Mesenchymal stem cell (in vitro differentiated cells and primary cell): ENCODE measurements at regions not wholly inside any gene's neighbourhood (a gene's known extent, or its start where the extent isn't known, plus 50 kb on each side); places are given as distances from the start of the nearest gene placed in this dataset.
A peak's percentile ranks its signal among the peaks of the same experiment; 100 is the strongest.

ENCODE experiments used
- DNase-seq: peaks from one replicate; pipeline ENCODE4 v3.0.0-alpha.2; 2013
- H2AFZ ChIP-seq: one replicate; pipeline ENCODE4 v1.6.1; 2013; ENCODE audit warnings: low read depth, mild to moderate bottlenecking, control low read depth, inconsistent platforms, low read length, moderate library complexity
- H2AK5ac ChIP-seq: 2 replicates; pipeline ENCODE4 v1.6.1; 2013; ENCODE audit warnings: low read length, moderate library complexity, mild to moderate bottlenecking, inconsistent platforms; ENCODE audit not compliant: severe bottlenecking
- H2BK120ac ChIP-seq: one replicate; pipeline ENCODE4 v1.6.1; 2013; ENCODE audit warnings: low read depth, mild to moderate bottlenecking, inconsistent platforms, low read length, moderate library complexity
- H2BK12ac ChIP-seq, 2 experiments: one replicate each; pipeline ENCODE4 v1.6.1; 2013; ENCODE audit warnings: inconsistent platforms in 2 of 2, low read length in 2 of 2, mild to moderate bottlenecking in 2 of 2, moderate library complexity in 2 of 2, control low read depth in 1 of 2
- H2BK15ac ChIP-seq: one replicate; pipeline ENCODE4 v1.6.1; 2013; ENCODE audit warnings: mild to moderate bottlenecking, low read depth, inconsistent platforms; ENCODE audit not compliant: poor library complexity, severe bottlenecking
- H2BK5ac ChIP-seq: 2 replicates; pipeline ENCODE4 v1.6.1; 2013; ENCODE audit warnings: low read depth, mild to moderate bottlenecking, low read length, control low read depth, inconsistent platforms; ENCODE audit not compliant: poor library complexity, severe bottlenecking
- H3K14ac ChIP-seq, 2 experiments: one replicate each; pipeline ENCODE4 v1.6.1; 2013; ENCODE audit warnings: inconsistent platforms in 2 of 2, low read length in 2 of 2, control low read depth in 1 of 2, mild to moderate bottlenecking in 1 of 2, moderate library complexity in 1 of 2
- H3K18ac ChIP-seq, 2 experiments: one replicate each; pipeline ENCODE4 v1.6.1; 2013; ENCODE audit warnings: inconsistent platforms in 2 of 2, low read length in 2 of 2, control low read depth in 1 of 2, low read depth in 1 of 2, mild to moderate bottlenecking in 1 of 2
- H3K23ac ChIP-seq, 2 experiments: one replicate each; pipeline ENCODE4 v1.6.1; 2013; ENCODE audit warnings: inconsistent platforms in 2 of 2, low read length in 2 of 2, mild to moderate bottlenecking in 2 of 2, moderate library complexity in 2 of 2, control low read depth in 1 of 2
- H3K27ac ChIP-seq: 2 replicates; pipeline ENCODE4 v1.5.1; 2013; ENCODE audit warnings: mild to moderate bottlenecking, moderate library complexity, low read length, control low read depth, inconsistent platforms; ENCODE audit not compliant: poor library complexity, severe bottlenecking
- H3K27me3 ChIP-seq, 2 experiments: 2 replicates each; pipeline versions ENCODE4 v1.6.1 to v1.7.0; 2013; ENCODE audit warnings: low read length in 2 of 2, mild to moderate bottlenecking in 2 of 2, moderate library complexity in 2 of 2, control low read depth in 1 of 2, inconsistent platforms in 1 of 2; ENCODE audit not compliant: control insufficient read depth in 1 of 2, insufficient read depth in 1 of 2
- H3K36me3 ChIP-seq, 2 experiments: 2 replicates each; pipeline versions ENCODE4 v1.6.1 to v1.7.0; 2013; ENCODE audit warnings: low read length in 2 of 2, control low read depth in 1 of 2, inconsistent platforms in 1 of 2, low read depth in 1 of 2, mild to moderate bottlenecking in 1 of 2; ENCODE audit not compliant: insufficient read depth in 2 of 2, control insufficient read depth in 1 of 2
- H3K4ac ChIP-seq, 2 experiments: one replicate each; pipeline ENCODE4 v1.6.1; 2013; ENCODE audit warnings: inconsistent platforms in 2 of 2, low read length in 2 of 2, mild to moderate bottlenecking in 2 of 2, moderate library complexity in 2 of 2, control low read depth in 1 of 2, low read depth in 1 of 2
- H3K4me1 ChIP-seq: 2 replicates; pipeline ENCODE4 v1.6.1; 2013; ENCODE audit warnings: low read depth, low read length, control low read depth; ENCODE audit not compliant: control insufficient read depth, insufficient read depth
- H3K4me2 ChIP-seq: 2 replicates; pipeline ENCODE4 v1.6.1; 2013; ENCODE audit warnings: low read length, mild to moderate bottlenecking, inconsistent platforms; ENCODE audit not compliant: poor library complexity, severe bottlenecking
- H3K4me3 ChIP-seq, 2 experiments: 2 replicates each; pipeline versions ENCODE4 v1.5.1 to v1.7.0; 2013; ENCODE audit warnings: low read length in 2 of 2, mild to moderate bottlenecking in 2 of 2, control low read depth in 1 of 2, low read depth in 1 of 2; ENCODE audit not compliant: insufficient read depth in 1 of 2
- H3K79me1 ChIP-seq: replicated peaks from 2 replicates; pipeline ENCODE4 v1.6.1; 2013; ENCODE audit warnings: mild to moderate bottlenecking, control low read depth, low read length, inconsistent platforms; ENCODE audit not compliant: poor library complexity, severe bottlenecking
- H3K9ac ChIP-seq: 2 replicates; pipeline ENCODE4 v1.7.0; 2013; ENCODE audit warnings: mild to moderate bottlenecking, low read length, moderate library complexity
- H3K9me3 ChIP-seq: 2 replicates; pipeline ENCODE4 v1.7.0; 2013; ENCODE audit warnings: mild to moderate bottlenecking, low read length; ENCODE audit not compliant: control insufficient read depth
- H4K8ac ChIP-seq: one replicate; pipeline ENCODE4 v1.6.1; 2013; ENCODE audit warnings: inconsistent platforms, mild to moderate bottlenecking, low read length, moderate library complexity
- H4K91ac ChIP-seq: one replicate; pipeline ENCODE4 v1.6.1; 2013; ENCODE audit warnings: mild to moderate bottlenecking, low read length, inconsistent platforms
- WGBS: methylation state at CpG from one replicate; pipeline ENCODE4 v1.1.7; 2013; ENCODE audit warnings: mixed read lengths; 5-methylcytosine and 5-hydroxymethylcytosine counted together

DNA sequence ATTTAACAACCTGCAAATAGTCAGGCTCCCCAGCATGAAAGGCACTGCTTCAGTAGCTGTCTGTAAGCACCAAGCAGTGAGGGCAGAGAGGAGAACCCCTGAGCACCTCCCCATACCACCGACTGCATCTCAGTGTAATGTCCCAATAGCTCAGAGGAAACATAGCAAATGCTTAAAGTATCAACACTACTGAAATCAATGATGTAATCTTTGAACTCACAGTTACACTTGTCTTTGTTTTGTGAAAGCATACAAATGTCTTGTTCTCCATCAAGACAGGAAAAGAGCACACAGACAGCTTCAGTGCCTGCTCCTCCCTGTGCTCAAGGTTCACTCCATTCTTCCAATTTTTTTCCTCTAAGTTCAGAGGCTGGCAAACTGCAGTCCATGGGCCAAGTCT, 94.7 kb downstream of the IRS2 start:
- H3K4me1 ChIP-seq: no peaks in the 10 kb centered on the region
- H2BK12ac ChIP-seq: no peak overlapping the region
- H3K27me3 ChIP-seq: peaks cover 0 to 7% of the 10 kb centered on the region in 2 experiments
- no peak overlapping the region for H4K91ac ChIP-seq
- H3K18ac ChIP-seq: no peak overlapping the region
- DNase-seq: no peak
- no peak overlapping the region for H2BK5ac ChIP-seq
- H3K79me1 ChIP-seq: no peaks in the 10 kb centered on the region
- H3K9ac ChIP-seq: no peak overlapping the region
- H3K9me3 ChIP-seq: no peaks in the 10 kb centered on the region
- WGBS: 92% methylated on average over 1 of the region's 1 CpG
- H2BK120ac ChIP-seq: no peak overlapping the region
- H3K14ac ChIP-seq: no peak overlapping the region
- H3K23ac ChIP-seq: no peak overlapping the region
- H3K4me2 ChIP-seq: no peak overlapping the region
- no peak overlapping the region for H3K4ac ChIP-seq
- no peak overlapping the region for H2AFZ ChIP-seq
- no peak overlapping the region for H2BK15ac ChIP-seq
- H3K27ac ChIP-seq: no peak overlapping the region
- H4K8ac ChIP-seq: no peak overlapping the region
- no peak overlapping the region for H3K4me3 ChIP-seq
- no peak overlapping the region for H2AK5ac ChIP-seq
- no peaks in the 10 kb centered on the region for H3K36me3 ChIP-seq

GRCh38 chr13:109687559-109688448, 98.6 kb downstream of the IRS2 start:
- H2BK15ac ChIP-seq: no peak overlapping the region
- H3K36me3 ChIP-seq: no peaks in the 10 kb centered on the region
- no peak overlapping the region for H3K4me3 ChIP-seq
- no peak overlapping the region for H2AK5ac ChIP-seq
- WGBS: 91% methylated on average over 12 of the region's 14 CpGs
- no peak overlapping the region for H3K14ac ChIP-seq
- no peak overlapping the region for H3K4ac ChIP-seq
- H3K18ac ChIP-seq: no peak overlapping the region
- H2BK12ac ChIP-seq: no peak overlapping the region
- H3K27ac ChIP-seq: no peak overlapping the region
- no peak overlapping the region for H2BK5ac ChIP-seq
- no peak overlapping the region for H4K8ac ChIP-seq
- no peak overlapping the region for H2BK120ac ChIP-seq
- no peaks in the 10 kb centered on the region for H3K9me3 ChIP-seq
- peaks cover 0 to 17% of the 10 kb centered on the region in 2 experiments for H3K27me3 ChIP-seq
- no peak overlapping the region for H3K9ac ChIP-seq
- no peak overlapping the region for H3K23ac ChIP-seq
- H3K4me2 ChIP-seq: no peak overlapping the region
- H3K79me1 ChIP-seq: no peaks in the 10 kb centered on the region
- no peaks in the 10 kb centered on the region for H3K4me1 ChIP-seq
- H2AFZ ChIP-seq: no peak overlapping the region
- no peak for DNase-seq
- H4K91ac ChIP-seq: no peak overlapping the region

DNA sequence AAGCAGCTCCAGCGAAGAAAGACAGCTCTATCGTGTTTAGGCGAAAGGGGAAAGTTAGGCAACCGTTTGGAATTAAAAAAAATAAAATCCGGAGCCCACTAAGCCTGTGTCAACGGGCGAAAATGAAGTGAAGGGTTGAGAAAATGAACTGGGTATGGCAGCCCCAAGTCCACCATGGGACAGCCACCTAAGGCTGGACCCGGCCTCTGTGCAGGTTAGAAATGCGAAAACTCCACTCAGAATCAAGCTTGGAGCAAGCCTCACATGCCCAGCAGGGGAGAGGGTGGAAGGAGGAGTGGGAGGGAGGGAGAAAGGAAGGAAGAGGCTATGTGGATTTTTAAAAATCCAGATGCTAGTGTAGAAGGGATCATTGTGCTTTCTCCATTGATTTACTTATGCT, 101.2 kb downstream of the IRS2 start:
- Histone ChIP-seq H3K27me3 (peaks cover 0 to 24% of the 10 kb centered on the region in 2 experiments), H2BK120ac (no peak overlapping the region), H3K4me1 (no peaks in the 10 kb centered on the region), H2BK5ac (no peak overlapping the region), H3K27ac (no peak overlapping the region), H4K8ac (no peak overlapping the region), H2BK12ac (no peak overlapping the region), H2AK5ac (no peak overlapping the region), H3K4ac (no peak overlapping the region), H3K23ac (no peak overlapping the region), H3K4me2 (no peak overlapping the region), H3K9ac (peak overlapping the region; percentile 31), H3K79me1 (no peaks in the 10 kb centered on the region), H3K36me3 (no peaks in the 10 kb centered on the region), H3K14ac (no peak overlapping the region), H3K18ac (no peak overlapping the region), H4K91ac (no peak overlapping the region), H2AFZ (no peak overlapping the region), H3K9me3 (no peaks in the 10 kb centered on the region), H2BK15ac (no peak overlapping the region), H3K4me3 (peak overlapping the region in 1 of 2 experiments; percentile 63)
- DNase-seq: no peak
- WGBS: 93% methylated on average over 9 of the region's 9 CpGs

GRCh38 chr13:109684824-109685202, 101.6 kb downstream of the IRS2 start:
- Histone ChIP-seq H3K9ac (peak overlapping the region; percentile 31), H3K27ac (no peak overlapping the region), H2AK5ac (no peak overlapping the region), H3K4ac (no peak overlapping the region), H2BK5ac (no peak overlapping the region), H3K14ac (no peak overlapping the region), H3K23ac (no peak overlapping the region), H2BK12ac (no peak overlapping the region), H3K4me1 (no peaks in the 10 kb centered on the region), H3K4me2 (no peak overlapping the region), H3K4me3 (peak overlapping the region in 1 of 2 experiments; percentile 63), H4K91ac (no peak overlapping the region), H2BK120ac (no peak overlapping the region), H3K27me3 (peaks cover 0 to 24% of the 10 kb centered on the region in 2 experiments), H3K18ac (no peak overlapping the region), H3K79me1 (no peaks in the 10 kb centered on the region), H3K9me3 (no peaks in the 10 kb centered on the region), H2AFZ (no peak overlapping the region), H4K8ac (no peak overlapping the region), H2BK15ac (no peak overlapping the region), H3K36me3 (no peaks in the 10 kb centered on the region)
- no peak for DNase-seq
- 86% methylated on average over 9 of the region's 9 CpGs for WGBS
